HepG2 (cell line): ENCODE measurements at regions not wholly inside any gene's neighbourhood (a gene's known extent, or its start where the extent isn't known, plus 50 kb on each side); places are given as distances from the start of the nearest gene placed in this dataset.

Experiments used
- KLF12 ChIP-seq: sonication (generic); formaldehyde crosslinking; IDR thresholded peaks from 2 replicates; pipeline ENCODE4 v1.4.0; 2020; ENCODE audit warnings: missing genetic modification reagents, borderline replicate concordance
- KLF6 ChIP-seq: IDR thresholded peaks from 2 replicates; pipeline ENCODE4 v1.8.0; 2016; ENCODE audit warnings: missing biosample characterization, missing genetic modification reagents
- MIER3 ChIP-seq: IDR thresholded peaks from 2 replicates; pipeline ENCODE4 v1.6.1; 2016; ENCODE audit warnings: missing compliant biosample characterization, borderline replicate concordance
- NFE2L1 ChIP-seq: sonication (generic); formaldehyde crosslinking; IDR thresholded peaks from 2 replicates; pipeline ENCODE4 v1.4.0; 2020; ENCODE audit warnings: missing genetic modification reagents, mild to moderate bottlenecking, borderline replicate concordance
- RBM22 ChIP-seq: fragments of 200-400 bp; formaldehyde crosslinking; optimal IDR thresholded peaks from 2 replicates; pipeline ENCODE3; 2017; ENCODE audit warnings: mild to moderate bottlenecking, low read length, moderate library complexity
- SMC3 ChIP-seq: IDR thresholded peaks from 2 replicates; pipeline ENCODE4 v1.6.1; 2011; ENCODE audit warnings: low read length, improper control_type of control experiment
- SP1 ChIP-seq, 2 experiments: fragments of 450-650 bp in 1 of 2; sonication (generic) in 1 of 2; formaldehyde crosslinking in 1 of 2; IDR thresholded peaks; 2 replicates each; pipeline versions ENCODE4 v1.4.0 to v1.6.1; 2016 to 2020; ENCODE audit warnings: missing genetic modification reagents in 1 of 2
- STAT5B ChIP-seq: sonication (generic); formaldehyde crosslinking; IDR thresholded peaks from 2 replicates; pipeline ENCODE4 v1.4.0; 2020; ENCODE audit warnings: missing genetic modification reagents
- U2AF1 ChIP-seq: fragments of 200-400 bp; formaldehyde crosslinking; optimal IDR thresholded peaks from 2 replicates; pipeline ENCODE3; 2017; ENCODE audit warnings: mild to moderate bottlenecking, low read depth, low read length
- ZNF180 ChIP-seq: sonication (generic); formaldehyde crosslinking; IDR thresholded peaks from 2 replicates; pipeline ENCODE4 v1.4.0; 2020; ENCODE audit warnings: low read depth, missing genetic modification reagents, borderline replicate concordance
- ZNF501 ChIP-seq: sonication (generic); formaldehyde crosslinking; IDR thresholded peaks from 2 replicates; pipeline ENCODE4 v1.5.1; 2020; ENCODE audit warnings: mild to moderate bottlenecking, moderate library complexity, missing genetic modification reagents
- ZNF619 ChIP-seq: sonication (generic); formaldehyde crosslinking; IDR thresholded peaks from 2 replicates; pipeline ENCODE4 v1.4.0; 2020; ENCODE audit warnings: mild to moderate bottlenecking, missing genetic modification reagents
- ZSCAN21 ChIP-seq: sonication (generic); formaldehyde crosslinking; IDR thresholded peaks from 2 replicates; pipeline ENCODE4 v1.8.0; 2022; ENCODE audit warnings: mild to moderate bottlenecking, missing genetic modification reagents, moderate library complexity, borderline replicate concordance
- TF ChIP-seq, protein P1 (sequence below): sonication (generic); formaldehyde crosslinking; IDR thresholded peaks from 2 replicates; pipeline ENCODE4 v1.5.1; 2020; ENCODE audit warnings: mild to moderate bottlenecking, missing genetic modification reagents
- TF ChIP-seq, protein P2 (sequence below): sonication (generic); formaldehyde crosslinking; IDR thresholded peaks from 2 replicates; pipeline ENCODE4 v1.4.0; 2020; ENCODE audit warnings: missing genetic modification reagents
- TF ChIP-seq, protein P3 (sequence below): sonication (generic); formaldehyde crosslinking; IDR thresholded peaks from 2 replicates; pipeline ENCODE4 v1.4.0; 2020; ENCODE audit warnings: low read depth, mild to moderate bottlenecking, missing genetic modification reagents
- TF ChIP-seq, protein P4 (sequence below): sonication (generic); formaldehyde crosslinking; IDR thresholded peaks from 2 replicates; pipeline ENCODE4 v1.4.0; 2020; ENCODE audit warnings: mild to moderate bottlenecking, missing genetic modification reagents
- TF ChIP-seq, protein P5 (sequence below): sonication (generic); formaldehyde crosslinking; IDR thresholded peaks from 2 replicates; pipeline ENCODE4 v1.4.0; 2020; ENCODE audit warnings: missing genetic modification reagents, mild to moderate bottlenecking, borderline replicate concordance

DNA sequence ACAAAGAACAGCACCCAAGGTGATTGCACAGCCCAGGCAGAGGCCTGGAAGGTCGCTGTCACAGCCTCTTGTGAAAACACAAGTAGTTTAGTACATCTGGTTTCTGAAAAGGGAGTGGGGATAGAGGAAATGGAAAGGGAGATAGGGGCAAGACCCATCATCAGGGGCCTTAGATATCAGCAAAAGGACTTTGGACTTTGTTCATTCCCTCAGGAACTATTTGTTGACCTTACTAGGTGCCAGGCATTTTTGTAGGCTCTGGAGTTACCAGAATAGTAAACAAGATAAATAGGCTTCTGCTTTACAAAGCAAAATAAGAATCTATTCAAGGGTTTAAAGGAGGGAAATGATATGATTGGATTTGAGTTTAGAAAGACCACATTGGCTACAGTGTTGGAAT is 199.4 kb upstream of the CDKN3 start (continued):
- TF ChIP-seq, protein P1, sequence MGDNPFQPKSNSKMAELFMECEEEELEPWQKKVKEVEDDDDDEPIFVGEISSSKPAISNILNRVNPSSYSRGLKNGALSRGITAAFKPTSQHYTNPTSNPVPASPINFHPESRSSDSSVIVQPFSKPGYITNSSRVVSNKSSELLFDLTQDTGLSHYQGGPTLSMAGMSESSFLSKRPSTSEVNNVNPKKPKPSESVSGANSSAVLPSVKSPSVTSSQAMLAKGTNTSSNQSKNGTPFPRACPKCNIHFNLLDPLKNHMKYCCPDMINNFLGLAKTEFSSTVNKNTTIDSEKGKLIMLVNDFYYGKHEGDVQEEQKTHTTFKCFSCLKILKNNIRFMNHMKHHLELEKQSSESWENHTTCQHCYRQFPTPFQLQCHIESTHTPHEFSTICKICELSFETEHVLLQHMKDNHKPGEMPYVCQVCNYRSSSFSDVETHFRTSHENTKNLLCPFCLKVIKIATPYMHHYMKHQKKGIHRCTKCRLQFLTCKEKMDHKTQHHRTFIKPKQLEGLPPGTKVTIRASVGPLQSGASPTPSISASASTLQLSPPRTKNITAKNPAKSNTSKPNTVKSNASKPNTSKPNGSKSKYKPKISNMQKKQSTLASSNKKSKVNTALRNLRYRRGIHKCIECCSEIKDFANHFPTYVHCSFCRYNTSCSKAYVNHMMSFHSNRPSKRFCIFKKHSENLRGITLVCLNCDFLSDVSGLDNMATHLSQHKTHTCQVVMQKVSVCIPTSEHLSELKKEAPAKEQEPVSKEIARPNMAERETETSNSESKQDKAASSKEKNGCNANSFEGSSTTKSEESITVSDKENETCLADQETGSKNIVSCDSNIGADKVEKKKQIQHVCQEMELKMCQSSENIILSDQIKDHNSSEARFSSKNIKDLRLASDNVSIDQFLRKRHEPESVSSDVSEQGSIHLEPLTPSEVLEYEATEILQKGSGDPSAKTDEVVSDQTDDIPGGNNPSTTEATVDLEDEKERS (CRISPR knock-in tag) = no peak
- TF ChIP-seq ZNF501 (CRISPR knock-in tag) (no peak), ZNF619 (no peak), KLF6 (CRISPR knock-in tag) (no peak), ZSCAN21 (CRISPR knock-in tag) (no peak), ZNF180 (CRISPR knock-in tag) (no peak), STAT5B (CRISPR knock-in tag) (no peak), U2AF1 (no peak), SMC3 (peak; percentile 10; the same call in 1 of the 2 replicates), MIER3 (CRISPR knock-in tag) (no peak; the same call in 1 of the 2 replicates), KLF12 (CRISPR knock-in tag) (no peak), SP1 (IDR thresholded peaks at IDR 0.05) (no peak), SP1 (CRISPR knock-in tag; IDR thresholded peaks at IDR 0.05) (no peak), RBM22 (no peak), NFE2L1 (CRISPR knock-in tag) (no peak)
- TF ChIP-seq, protein P2, sequence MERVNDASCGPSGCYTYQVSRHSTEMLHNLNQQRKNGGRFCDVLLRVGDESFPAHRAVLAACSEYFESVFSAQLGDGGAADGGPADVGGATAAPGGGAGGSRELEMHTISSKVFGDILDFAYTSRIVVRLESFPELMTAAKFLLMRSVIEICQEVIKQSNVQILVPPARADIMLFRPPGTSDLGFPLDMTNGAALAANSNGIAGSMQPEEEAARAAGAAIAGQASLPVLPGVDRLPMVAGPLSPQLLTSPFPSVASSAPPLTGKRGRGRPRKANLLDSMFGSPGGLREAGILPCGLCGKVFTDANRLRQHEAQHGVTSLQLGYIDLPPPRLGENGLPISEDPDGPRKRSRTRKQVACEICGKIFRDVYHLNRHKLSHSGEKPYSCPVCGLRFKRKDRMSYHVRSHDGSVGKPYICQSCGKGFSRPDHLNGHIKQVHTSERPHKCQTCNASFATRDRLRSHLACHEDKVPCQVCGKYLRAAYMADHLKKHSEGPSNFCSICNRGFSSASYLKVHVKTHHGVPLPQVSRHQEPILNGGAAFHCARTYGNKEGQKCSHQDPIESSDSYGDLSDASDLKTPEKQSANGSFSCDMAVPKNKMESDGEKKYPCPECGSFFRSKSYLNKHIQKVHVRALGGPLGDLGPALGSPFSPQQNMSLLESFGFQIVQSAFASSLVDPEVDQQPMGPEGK (CRISPR knock-in tag) = no peak
- TF ChIP-seq, protein P3, sequence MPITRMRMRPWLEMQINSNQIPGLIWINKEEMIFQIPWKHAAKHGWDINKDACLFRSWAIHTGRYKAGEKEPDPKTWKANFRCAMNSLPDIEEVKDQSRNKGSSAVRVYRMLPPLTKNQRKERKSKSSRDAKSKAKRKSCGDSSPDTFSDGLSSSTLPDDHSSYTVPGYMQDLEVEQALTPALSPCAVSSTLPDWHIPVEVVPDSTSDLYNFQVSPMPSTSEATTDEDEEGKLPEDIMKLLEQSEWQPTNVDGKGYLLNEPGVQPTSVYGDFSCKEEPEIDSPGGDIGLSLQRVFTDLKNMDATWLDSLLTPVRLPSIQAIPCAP (CRISPR knock-in tag) = no peak
- TF ChIP-seq, protein P4, sequence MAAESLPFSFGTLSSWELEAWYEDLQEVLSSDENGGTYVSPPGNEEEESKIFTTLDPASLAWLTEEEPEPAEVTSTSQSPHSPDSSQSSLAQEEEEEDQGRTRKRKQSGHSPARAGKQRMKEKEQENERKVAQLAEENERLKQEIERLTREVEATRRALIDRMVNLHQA (CRISPR knock-in tag) = no peak
- TF ChIP-seq, protein P5, sequence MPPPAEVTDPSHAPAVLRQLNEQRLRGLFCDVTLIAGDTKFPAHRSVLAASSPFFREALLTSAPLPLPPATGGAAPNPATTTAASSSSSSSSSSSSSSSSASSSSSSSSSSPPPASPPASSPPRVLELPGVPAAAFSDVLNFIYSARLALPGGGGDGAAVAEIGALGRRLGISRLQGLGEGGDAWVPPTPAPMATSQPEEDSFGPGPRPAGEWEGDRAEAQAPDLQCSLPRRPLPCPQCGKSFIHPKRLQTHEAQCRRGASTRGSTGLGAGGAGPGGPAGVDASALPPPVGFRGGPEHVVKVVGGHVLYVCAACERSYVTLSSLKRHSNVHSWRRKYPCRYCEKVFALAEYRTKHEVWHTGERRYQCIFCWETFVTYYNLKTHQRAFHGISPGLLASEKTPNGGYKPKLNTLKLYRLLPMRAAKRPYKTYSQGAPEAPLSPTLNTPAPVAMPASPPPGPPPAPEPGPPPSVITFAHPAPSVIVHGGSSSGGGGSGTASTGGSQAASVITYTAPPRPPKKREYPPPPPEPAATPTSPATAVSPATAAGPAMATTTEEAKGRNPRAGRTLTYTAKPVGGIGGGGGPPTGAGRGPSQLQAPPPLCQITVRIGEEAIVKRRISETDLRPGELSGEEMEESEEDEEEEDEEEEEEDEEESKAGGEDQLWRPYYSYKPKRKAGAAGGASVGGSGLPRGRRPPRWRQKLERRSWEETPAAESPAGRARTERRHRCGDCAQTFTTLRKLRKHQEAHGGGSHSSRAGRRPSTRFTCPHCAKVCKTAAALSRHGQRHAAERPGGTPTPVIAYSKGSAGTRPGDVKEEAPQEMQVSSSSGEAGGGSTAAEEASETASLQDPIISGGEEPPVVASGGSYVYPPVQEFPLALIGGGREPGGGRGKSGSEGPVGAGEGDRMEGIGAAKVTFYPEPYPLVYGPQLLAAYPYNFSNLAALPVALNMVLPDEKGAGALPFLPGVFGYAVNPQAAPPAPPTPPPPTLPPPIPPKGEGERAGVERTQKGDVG (CRISPR knock-in tag) = no peak
